ENCODE measurements at regions not wholly inside any gene's neighbourhood (a gene's known extent, or its start where the extent isn't known, plus 50 kb on each side); places are given as distances from the start of the nearest gene placed in this dataset.
"Not testable (repeated sequence)": the region's sequence is repeated elsewhere in the genome, so short reads cannot be mapped to it uniquely, and the experiment has no call there.

- DNase-seq: no peak
These were observed 799.8 kb downstream of the DIPK2A start for GRCh38 chr3:144771381-144771870.

DNA sequence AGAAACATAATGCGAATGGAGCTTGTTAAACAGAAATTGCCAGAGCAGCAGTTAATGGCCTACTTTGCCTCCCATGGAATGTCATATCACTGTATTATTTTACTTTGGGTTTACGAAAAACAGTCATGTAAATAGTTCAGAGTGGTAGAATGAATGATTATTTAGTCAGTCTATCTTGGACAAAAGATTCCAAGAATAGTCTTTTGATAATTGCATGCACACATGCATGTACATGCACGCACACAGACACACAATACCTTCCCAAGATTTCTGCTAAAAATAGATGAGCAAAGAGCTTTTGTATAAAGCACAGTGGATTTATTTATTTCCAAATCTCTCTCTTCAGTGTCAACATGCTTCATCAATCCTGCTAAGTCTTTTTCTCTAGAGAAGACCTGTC, 800.7 kb downstream of the DIPK2A start:
- DNase-seq: no peak

- DNase-seq: no peak
These were observed 801.7 kb downstream of the DIPK2A start for GRCh38 chr3:144773350-144773749.

- no peak for DNase-seq
These were observed 803.3 kb downstream of the DIPK2A start for GRCh38 chr3:144774897-144775296.

GRCh38 chr3:144775551-144775950, 803.9 kb downstream of the DIPK2A start:
- DNase-seq: no peak

DNA sequence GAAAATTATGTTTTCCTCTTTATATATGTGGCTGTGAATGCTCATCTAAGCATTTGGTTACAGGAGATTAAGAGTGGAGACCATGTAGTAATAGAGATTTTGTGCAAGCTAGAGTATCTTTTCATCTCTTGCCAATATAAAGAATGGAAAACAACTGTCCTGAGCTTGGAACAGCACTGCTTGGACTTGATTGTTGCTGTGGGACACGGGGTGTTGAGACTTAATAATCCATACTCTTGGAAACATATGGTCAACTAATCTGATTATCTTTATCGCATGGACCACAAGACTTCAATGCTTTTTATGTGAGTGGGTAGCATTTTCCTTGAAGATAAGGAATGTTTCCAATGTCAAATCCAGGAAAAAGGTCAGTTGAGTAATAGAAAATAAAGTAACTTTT, 806.3 kb downstream of the DIPK2A start:
- no peak for DNase-seq

DNA sequence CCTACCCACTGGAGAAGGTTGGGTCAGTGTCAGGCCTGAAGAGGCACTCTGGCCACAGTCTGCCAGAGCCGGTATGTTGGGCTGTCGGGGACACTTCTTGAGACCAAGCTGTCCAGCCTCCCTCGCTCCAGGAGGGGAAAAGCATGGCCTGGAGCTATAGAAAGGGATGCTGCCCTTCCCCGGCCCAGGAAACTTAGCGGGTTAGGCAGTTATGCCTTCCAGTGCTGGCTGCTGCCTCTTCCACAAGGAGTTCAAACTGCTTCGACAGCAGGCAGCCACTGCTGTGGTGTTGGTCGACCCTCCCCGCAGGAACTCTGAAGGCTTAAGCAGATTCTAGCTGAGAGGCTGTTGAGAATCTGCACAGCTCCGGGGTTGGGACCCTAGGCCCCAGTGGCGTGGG, 819.4 kb downstream of the DIPK2A start:
- no peak for DNase-seq

DNA sequence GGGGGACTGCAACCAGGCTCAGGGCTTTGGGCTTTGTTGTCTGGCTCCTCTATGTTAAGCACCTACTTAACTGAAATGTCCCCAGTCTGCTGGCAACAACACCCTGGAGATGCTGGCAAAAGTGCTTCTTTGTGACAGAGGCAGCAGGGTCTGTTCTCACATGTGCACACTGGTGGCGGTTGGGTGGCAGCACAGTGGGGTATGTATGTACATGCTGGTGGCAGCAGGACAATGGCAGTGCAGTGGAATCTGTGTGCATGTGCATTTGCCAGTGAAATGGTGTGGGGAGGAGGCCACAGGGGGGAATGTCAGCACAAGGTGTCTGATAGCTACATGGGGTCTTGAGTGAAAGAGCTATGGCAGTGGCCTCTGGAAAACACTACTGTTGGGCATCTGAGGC, 830.3 kb downstream of the DIPK2A start:
- no peak for DNase-seq

DNA sequence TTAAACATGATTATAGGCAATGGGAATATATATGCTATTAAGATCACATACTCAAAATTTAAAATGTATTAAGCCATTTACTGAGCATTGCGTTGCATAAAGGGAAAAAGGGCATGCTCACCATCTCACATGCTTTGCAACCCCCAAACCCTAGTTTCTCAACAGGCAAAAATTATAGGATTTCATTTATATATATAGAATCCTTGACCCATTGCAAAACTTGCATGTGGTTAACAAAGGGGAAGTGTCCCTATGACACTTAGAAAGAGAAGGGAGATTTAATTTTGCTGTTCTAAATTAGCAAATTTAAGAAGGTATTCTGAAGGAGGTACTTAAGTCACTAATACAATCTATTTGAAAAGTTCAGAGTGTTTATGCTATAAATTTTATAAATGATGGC, 837.8 kb downstream of the DIPK2A start:
- DNase-seq: no peak

DNA sequence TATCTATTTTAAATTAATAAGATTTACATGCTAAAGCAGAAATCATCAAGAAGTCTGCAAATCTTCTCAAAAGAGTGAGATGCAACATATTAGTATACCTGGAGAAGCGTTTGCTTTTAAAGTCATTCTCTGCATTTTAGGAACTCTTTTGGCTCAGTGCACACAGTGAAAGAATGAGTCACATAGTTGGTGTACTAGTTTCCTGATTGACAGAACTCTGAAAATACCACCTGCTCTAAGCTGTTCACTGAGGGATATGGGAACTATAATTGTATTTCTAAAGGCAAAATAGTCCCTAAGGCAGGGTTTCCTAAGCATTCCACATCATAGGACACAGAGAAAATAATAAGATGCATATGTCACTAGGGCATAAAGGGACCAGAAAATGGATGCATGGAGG, 838.5 kb downstream of the DIPK2A start:
- DNase-seq: no peak

- no peak for DNase-seq
These were observed 844.0 kb downstream of the DIPK2A start for GRCh38 chr3:144815655-144816054.

DNA sequence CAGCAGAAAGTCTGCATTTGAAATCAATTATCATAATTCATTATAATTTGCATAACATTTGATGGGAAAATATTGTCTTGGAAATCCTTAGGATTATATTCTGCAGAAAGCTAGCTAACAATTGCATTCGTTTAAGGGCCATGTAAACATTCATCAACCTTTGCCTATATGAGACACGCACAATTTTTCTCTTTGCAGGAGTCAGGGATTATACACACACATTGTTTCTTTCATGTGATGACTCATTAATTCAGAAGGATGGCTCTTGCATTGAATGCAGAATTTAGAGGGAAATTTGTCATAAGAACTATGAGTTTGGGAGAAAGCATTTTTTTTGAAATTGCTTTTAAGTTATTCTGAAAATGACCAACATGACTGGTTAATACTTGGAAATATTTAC, 844.7 kb downstream of the DIPK2A start:
- no peak for DNase-seq

DNA sequence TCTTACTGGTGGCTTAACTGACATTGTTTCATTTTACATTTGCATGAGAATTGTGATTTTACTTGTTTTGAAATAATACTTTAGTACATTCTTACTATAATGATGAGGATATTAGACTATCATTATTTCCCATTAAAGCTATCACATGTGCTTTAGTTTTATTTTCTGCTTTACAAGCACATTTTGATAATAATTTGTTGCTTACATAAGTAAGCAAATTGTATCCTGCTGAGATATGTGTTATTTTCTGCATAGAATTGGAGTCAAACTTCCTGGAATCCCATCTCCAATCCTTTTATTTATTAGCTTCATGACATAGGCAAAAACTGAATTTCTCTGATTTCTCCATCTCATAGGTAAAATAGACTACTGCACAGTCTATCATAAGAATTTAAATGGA, 847.4 kb downstream of the DIPK2A start:
- DNase-seq: no peak

- DNase-seq: not testable (repeated sequence)
These were observed 848.6 kb downstream of the DIPK2A start for GRCh38 chr3:144820232-144820631.

DNA sequence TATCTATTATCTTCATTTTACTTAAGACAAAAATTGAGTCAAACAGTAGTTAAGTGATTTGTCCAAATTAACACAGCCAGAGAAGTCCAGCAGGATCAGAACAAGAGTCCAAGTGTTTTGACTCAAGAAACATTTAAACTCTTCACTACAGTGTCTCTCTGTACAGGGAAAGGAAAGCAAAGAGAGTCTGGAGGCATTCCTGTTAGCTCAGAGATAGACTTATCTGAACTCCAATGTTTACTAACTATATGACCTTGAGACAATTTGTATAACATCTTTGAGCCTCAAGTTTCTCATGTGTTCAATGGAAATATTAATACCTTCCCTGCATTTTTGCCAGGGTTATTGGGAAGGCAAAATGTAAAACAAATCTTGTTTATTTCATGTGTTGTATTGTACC, 849.1 kb downstream of the DIPK2A start:
- no peak for DNase-seq

- no peak for DNase-seq
These were observed 850.0 kb downstream of the DIPK2A start for GRCh38 chr3:144821583-144821982.

DNA sequence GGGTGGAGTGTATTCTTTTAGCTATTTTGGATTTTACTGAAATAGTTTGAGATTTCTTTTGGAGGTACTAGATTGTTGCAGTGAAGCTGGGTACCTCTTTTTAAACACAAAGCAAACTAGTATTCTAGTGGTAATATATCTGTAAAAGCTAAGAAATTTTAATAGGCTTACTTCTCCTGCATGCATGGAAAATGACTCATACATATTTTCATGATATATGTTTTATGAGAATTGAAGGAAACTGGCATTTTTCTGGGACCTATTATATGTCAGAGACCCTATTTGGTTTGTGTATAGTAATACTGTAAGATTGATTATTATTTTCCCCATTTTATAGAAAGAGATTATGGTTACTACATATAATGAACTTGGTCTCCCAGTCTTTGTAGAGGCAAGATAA, 851.0 kb downstream of the DIPK2A start:
- DNase-seq: no peak

DNA sequence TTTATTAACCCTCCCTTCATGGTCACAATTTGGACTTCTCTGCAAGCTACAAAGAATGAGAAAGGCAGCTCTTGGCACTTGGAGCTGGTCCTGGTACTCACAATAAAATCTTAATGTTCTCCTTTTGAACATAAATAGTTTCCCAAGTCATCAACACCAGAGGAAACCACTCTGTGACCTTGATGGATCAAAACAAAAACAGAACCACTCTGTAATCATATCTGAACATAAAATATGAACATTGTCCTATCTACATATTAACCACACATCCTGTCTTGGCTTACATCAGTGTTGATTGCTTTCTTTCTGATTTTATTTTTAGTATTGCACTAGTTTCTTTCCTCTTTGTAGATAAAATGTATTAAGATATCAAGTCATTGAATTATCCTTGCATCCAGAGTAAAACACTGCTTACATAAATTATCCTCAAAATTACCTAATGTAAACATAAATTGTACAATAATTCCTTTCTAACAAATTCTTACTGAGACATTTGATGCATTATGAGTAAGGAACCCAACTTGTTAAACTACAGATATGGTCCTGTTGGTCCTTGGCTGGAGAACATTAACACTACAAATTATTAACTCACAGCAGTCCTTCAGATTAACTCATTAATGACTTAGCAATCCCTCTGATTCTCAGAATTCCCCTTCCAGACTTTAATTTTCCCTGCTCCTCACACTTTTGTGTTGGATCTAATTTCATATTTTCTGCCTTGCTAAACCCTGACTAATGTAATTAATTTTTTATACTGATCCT, 860.5 kb downstream of the DIPK2A start:
- DNase-seq: no peak

GRCh38 chr3:144839991-144840390, 868.4 kb downstream of the DIPK2A start:
- no peak for DNase-seq

GRCh38 chr3:144840866-144841265, 869.2 kb downstream of the DIPK2A start:
- no peak for DNase-seq

DNA sequence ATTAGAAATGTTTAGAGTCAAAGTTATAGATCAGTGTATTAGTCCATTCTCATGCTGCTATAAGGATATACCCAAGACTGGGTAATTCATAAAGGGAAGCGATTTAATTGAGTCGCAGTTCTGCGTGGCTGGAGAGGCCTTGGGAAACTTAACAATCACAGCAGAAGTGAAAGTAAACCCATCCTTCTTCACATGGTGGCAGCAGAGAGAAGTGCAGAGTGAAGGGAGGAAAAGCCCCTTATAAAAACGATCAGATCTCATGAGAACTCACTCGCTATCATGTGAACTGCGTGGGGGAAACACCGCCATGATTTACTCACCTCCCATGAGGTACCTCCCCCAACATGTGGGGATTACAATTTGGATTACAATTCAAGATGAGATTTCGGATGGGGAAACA, 871.5 kb downstream of the DIPK2A start:
- no peak for DNase-seq

DNA sequence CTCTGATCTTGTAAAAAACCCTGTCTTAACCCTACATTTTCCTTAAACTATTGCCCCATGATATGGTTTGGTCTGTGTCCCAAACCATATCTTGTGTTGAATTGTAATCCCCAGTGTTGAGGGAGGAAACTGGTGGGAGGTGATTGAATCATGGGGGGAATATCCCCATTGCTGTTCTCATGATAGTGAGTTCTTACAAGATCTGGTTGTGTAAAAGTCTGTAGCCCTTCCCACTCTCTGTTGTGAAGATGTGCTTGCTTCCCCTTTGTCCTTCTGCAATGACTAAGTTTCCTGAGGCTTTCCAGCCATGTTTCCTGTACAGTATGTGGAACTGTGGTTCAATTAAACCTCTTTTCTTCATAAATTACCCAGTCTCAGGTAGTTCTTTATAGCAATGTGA, 881.4 kb downstream of the DIPK2A start:
- DNase-seq: no peak

DNA sequence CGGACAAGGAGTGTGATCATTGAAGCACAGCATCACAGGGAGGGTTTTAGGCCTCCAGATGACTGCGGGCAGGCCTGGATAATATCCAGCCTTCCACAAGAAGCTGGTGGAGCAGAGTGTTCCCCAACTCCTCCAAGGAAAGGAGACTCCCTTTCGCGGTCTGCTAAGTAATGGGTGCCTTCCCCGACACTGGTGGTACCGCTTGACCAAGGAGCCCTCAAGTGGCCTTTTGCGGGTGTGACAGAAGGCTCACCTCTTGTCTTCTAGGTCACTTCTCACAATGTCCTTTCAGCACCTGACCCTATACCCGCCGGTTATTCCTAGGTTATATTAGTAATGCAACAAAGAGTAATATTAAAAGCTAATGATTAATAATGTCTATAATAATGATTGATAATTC, 882.4 kb downstream of the DIPK2A start:
- DNase-seq: not testable (repeated sequence)

DNA sequence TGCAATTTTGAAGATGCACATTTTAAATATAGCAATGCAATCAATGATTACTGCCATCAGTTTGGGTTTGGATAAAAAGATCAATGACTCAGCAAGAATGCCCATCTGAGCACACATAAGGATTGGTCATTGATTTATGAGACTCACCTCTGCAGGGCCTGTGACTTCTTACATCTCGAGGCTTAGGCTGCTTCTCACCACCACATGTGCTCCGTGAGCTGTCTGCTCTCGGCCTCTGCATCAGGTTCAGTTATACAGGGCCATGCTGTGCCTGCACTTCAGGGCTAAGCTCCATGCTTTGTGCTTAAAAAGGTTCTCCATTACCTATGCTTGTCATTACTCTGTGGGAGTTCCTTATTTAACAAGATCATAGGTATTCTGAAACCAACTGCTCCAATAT, 887.5 kb downstream of the DIPK2A start:
- DNase-seq: no peak

DNA sequence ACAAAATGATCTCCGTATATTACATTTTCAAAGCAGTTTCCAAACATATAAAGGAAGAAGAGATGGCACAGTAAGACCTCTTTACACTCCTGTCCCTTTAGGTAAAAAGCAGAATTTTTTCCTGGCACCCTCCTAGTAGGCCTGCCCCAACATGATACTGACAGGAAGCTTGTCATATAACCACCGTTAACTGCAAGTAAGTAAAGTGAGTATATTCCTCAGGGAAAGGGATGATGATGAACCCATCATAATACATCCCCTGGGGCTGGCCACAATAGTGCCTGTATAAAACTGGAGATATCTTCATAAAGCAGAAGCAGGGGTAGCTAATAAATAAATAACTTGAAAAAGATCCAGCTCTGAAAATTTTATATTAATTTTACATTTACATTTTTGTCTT, 893.0 kb downstream of the DIPK2A start:
- no peak for DNase-seq
